ENCODE measurements at regions not wholly inside any gene's neighbourhood (a gene's known extent, or its start where the extent isn't known, plus 50 kb on each side); places are given as distances from the start of the nearest gene placed in this dataset.

DNA sequence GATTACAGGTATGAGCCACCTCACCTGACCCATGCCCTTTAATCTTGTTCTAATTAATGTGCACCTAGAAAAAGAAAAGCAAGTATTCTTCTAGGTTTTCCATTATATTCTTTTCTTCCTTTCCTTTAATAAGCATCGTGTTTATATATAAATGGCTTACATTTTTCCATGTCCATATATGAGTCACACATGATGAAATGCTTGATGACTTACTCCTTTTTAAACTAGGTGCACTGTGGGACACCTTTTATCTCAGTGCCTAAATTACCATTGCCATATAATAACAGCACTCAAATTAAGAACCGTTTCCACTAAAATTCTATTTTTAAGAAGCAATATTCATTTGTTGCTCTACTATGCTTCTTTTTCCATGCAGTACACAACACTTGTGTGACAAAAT is 363.3 kb downstream of the LIG4 start:
- TF ChIP-seq CTCF (conservative IDR thresholded peaks at IDR 0.05) (no peak), ZFX (IDR thresholded peaks at IDR 0.05) (no peak)

All from C4-2B (cell line).